BE2C (cell line): ENCODE measurements at regions not wholly inside any gene's neighbourhood (a gene's known extent, or its start where the extent isn't known, plus 50 kb on each side); places are given as distances from the start of the nearest gene placed in this dataset.

Experiments used
- DNase-seq: peaks from one replicate; pipeline ENCODE4 v3.0.0-alpha.2; 2020
- H3K27me3 ChIP-seq: fragments of 250-450 bp; sonication (Bioruptor Pico); 2 replicates; pipeline ENCODE4 v1.5.1; 2020; ENCODE audit warnings: mild to moderate bottlenecking
- H3K36me3 ChIP-seq: fragments of 250-450 bp; sonication (Bioruptor Pico); 2 replicates; pipeline ENCODE4 v1.5.1; 2020; ENCODE audit warnings: mild to moderate bottlenecking
- H3K4me1 ChIP-seq: fragments of 250-450 bp; sonication (Bioruptor Pico); 2 replicates; pipeline ENCODE4 v1.5.1; 2020
- H3K4me3 ChIP-seq: 2 replicates; pipeline ENCODE4 v1.5.1; 2011; ENCODE audit warnings: low read depth, low read length
- H3K9me3 ChIP-seq: fragments of 250-450 bp; sonication (Bioruptor Pico); 2 replicates; pipeline ENCODE4 v1.5.1; 2020
- TF ChIP-seq, protein P1 (sequence below): IDR thresholded peaks from 2 replicates; pipeline ENCODE4 v1.5.1; 2012; ENCODE audit warnings: mild to moderate bottlenecking, low read depth, low read length

DNA sequence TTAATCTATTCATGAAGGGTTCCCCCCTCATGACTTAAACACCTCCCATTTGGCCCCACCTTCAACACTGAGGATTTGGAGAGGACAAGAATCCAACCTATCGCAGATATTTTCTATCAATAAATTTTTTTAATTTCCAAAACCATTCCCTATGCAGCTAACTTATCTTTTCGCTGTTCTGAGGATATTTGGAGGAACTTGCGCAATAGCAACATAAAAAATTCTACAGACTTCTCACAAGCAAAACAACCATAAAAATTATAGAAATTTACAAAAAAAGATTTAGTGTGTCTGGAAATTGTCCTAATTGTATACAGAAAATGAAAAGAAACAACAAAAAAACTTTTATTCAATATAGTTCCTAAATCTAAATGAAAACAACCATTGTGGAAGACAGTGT lies 1472.7 kb upstream of the ZEB2 start:
- no peaks in the 10 kb centered on the region for H3K9me3 ChIP-seq
- DNase-seq, result no peak
- TF ChIP-seq, protein P1, sequence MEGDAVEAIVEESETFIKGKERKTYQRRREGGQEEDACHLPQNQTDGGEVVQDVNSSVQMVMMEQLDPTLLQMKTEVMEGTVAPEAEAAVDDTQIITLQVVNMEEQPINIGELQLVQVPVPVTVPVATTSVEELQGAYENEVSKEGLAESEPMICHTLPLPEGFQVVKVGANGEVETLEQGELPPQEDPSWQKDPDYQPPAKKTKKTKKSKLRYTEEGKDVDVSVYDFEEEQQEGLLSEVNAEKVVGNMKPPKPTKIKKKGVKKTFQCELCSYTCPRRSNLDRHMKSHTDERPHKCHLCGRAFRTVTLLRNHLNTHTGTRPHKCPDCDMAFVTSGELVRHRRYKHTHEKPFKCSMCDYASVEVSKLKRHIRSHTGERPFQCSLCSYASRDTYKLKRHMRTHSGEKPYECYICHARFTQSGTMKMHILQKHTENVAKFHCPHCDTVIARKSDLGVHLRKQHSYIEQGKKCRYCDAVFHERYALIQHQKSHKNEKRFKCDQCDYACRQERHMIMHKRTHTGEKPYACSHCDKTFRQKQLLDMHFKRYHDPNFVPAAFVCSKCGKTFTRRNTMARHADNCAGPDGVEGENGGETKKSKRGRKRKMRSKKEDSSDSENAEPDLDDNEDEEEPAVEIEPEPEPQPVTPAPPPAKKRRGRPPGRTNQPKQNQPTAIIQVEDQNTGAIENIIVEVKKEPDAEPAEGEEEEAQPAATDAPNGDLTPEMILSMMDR, result no peak
- H3K4me1 ChIP-seq, result no peaks in the 10 kb centered on the region
- no peak overlapping the region for H3K4me3 ChIP-seq
- H3K27me3 ChIP-seq, result no peaks in the 10 kb centered on the region
- no peaks in the 10 kb centered on the region for H3K36me3 ChIP-seq

DNA sequence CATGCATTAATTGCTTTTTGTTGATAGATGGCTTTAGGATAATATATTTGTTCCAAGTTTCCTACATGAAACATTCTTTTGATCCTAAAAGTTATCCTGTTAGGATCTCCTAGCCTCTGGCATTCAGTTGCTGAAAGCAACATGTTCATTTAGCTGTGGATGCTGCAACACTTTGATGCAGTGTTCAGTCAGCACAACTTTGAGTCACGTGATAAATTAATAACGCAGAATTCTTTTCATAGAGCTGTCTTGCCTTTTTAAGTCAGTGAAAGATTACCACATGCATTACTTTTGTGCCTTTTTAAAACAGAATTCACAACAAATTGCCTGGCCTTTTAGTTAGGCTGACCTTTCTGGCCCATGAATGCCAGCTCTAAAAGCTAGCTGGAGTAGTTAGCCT lies 1467.9 kb upstream of the ZEB2 start:
- Histone ChIP-seq H3K4me1 (no peaks in the 10 kb centered on the region), H3K27me3 (no peaks in the 10 kb centered on the region), H3K9me3 (no peaks in the 10 kb centered on the region), H3K36me3 (no peaks in the 10 kb centered on the region), H3K4me3 (no peak overlapping the region)
- DNase-seq, result no peak
- TF ChIP-seq, protein P1, result no peak

DNA sequence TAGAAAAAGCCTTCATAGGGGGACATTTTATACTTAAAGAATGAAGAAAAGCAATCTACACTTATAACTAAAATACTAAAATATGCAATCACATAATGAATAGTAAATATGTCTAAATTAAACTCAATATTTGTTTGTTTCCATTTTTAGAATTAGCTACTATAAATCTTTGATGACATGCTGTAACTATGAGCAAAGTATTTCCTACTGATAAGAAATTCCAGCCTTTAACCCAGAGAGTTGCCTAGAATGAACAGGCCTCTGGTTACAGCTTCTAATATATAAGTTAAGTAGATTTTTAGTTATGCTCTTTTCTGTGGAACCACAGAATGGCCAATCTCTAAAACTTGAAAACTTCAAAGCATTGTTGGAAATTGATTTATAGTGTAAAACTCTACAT lies 1465.6 kb upstream of the ZEB2 start:
- Histone ChIP-seq H3K4me3 (no peak overlapping the region), H3K36me3 (no peaks in the 10 kb centered on the region), H3K9me3 (no peaks in the 10 kb centered on the region), H3K4me1 (no peaks in the 10 kb centered on the region), H3K27me3 (no peaks in the 10 kb centered on the region)
- no peak for DNase-seq
- TF ChIP-seq, protein P1, result no peak

DNA sequence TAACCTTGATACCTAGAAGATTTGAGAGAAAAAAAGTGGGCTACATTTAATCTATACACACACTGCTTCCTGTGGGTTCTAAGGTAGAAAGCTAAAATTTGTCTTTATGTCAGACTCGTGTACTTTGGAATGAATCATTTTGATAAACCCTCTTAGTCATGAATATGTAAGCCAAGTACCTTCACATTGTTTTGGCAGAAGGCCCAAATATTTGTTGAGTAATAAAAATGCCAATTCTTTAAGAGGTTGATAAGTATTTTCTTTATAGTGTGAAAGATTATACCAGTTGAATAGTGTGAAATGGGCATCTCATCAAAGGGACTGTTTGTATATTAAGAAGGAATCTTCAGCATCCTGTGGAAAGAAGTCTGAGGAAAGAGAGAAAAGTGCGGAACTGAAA lies 1464.7 kb upstream of the ZEB2 start:
- DNase-seq, result no peak

DNA sequence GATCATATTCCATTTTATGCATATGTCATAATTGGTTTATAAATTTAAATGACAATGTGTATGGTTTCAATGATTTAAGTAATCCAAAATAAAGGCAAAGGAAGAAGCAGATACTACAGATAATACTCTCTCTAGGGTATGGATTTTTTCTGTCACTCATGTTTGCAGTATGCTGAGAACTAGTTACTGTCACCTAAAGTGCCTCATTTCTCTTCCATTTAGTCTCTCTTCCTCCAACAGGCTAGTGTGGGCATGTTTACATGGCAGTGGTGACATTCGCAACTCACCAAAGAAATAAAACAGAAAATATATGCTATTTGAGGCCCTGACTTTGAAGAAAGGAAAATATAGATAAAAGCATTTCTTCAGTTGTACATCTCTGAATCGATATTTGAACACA lies 1460.4 kb upstream of the ZEB2 start:
- Histone ChIP-seq H3K4me1 (no peaks in the 10 kb centered on the region), H3K36me3 (no peaks in the 10 kb centered on the region), H3K27me3 (no peaks in the 10 kb centered on the region), H3K4me3 (no peak overlapping the region), H3K9me3 (no peaks in the 10 kb centered on the region)
- DNase-seq, result no peak
- TF ChIP-seq, protein P1, result no peak

More for the DNA sequence above, 1464.7 kb upstream of the ZEB2 start:
- H3K27me3 ChIP-seq, result no peaks in the 10 kb centered on the region
- no peaks in the 10 kb centered on the region for H3K9me3 ChIP-seq
- TF ChIP-seq, protein P1, result no peak
- H3K36me3 ChIP-seq, result no peaks in the 10 kb centered on the region
- H3K4me1 ChIP-seq, result no peaks in the 10 kb centered on the region
- H3K4me3 ChIP-seq, result no peak overlapping the region

DNA sequence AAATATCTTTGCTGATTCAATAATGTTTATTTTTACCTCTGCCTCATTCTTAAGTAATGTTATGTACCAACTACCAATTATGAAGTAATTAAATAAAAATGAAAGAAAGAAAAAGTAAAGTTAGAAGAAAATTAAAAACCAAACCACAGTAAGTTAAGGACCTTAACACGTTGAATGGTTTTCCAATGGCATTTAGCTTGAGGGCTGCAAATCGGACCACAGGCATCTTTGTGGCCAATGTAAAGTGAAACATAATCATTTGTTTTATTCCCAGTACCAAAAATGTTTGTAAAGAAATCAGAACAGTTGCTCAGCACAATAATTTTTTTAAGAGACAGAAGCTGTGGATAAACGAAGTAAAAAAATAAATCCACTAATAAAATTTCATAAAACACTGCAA lies 1455.5 kb upstream of the ZEB2 start:
- no peak for DNase-seq
- TF ChIP-seq, protein P1, result no peak
- Histone ChIP-seq H3K27me3 (no peaks in the 10 kb centered on the region), H3K4me3 (no peak overlapping the region), H3K36me3 (no peaks in the 10 kb centered on the region), H3K4me1 (no peaks in the 10 kb centered on the region), H3K9me3 (no peaks in the 10 kb centered on the region)
